ENCODE measurements at regions not wholly inside any gene's neighbourhood (a gene's known extent, or its start where the extent isn't known, plus 50 kb on each side); places are given as distances from the start of the nearest gene placed in this dataset.

- no peak for DNase-seq
Observed at GRCh38 chr18:56268952-56269351, 369.4 kb downstream of the TXNL1 start.

- no peak for DNase-seq
Observed at GRCh38 chr18:56267334-56267733, 371.1 kb downstream of the TXNL1 start.

- peak; percentile 45 for DNase-seq
Observed at GRCh38 chr18:56258178-56258577, 380.2 kb downstream of the TXNL1 start.

- peak; percentile 21 for DNase-seq
Observed at GRCh38 chr18:56257205-56257604, 381.2 kb downstream of the TXNL1 start.

- DNase-seq: no peak
Observed at GRCh38 chr18:56256659-56257058, 381.7 kb downstream of the TXNL1 start.

GRCh38 chr18:56255381-56255780, 383.0 kb downstream of the TXNL1 start:
- DNase-seq: no peak

- DNase-seq: no peak
Observed at GRCh38 chr18:56252456-56252855, 385.9 kb downstream of the TXNL1 start.

GRCh38 chr18:56248610-56249235, 389.7 kb downstream of the TXNL1 start:
- no peak for DNase-seq

GRCh38 chr18:56246916-56247315, 391.5 kb downstream of the TXNL1 start:
- no peak for DNase-seq

GRCh38 chr18:56245866-56246580, 392.4 kb downstream of the TXNL1 start:
- DNase-seq: no peak

GRCh38 chr18:56240405-56240804, 398.0 kb downstream of the TXNL1 start:
- DNase-seq: no peak

- peak; percentile 6 for DNase-seq
Observed at GRCh38 chr18:56238576-56238975, 399.8 kb downstream of the TXNL1 start.

- DNase-seq: peak; percentile 22
Observed at GRCh38 chr18:56235481-56236013, 402.8 kb downstream of the TXNL1 start.

GRCh38 chr18:56235071-56235470, 403.3 kb downstream of the TXNL1 start:
- no peak for DNase-seq

GRCh38 chr18:56233595-56233994, 404.8 kb downstream of the TXNL1 start:
- DNase-seq: no peak

- DNase-seq: no peak
Observed at GRCh38 chr18:56226025-56226424, 412.4 kb downstream of the TXNL1 start.

GRCh38 chr18:56224669-56225561, 413.5 kb downstream of the TXNL1 start:
- no peak for DNase-seq

- DNase-seq: no peak
Observed at GRCh38 chr18:56221195-56222065, 417.0 kb downstream of the TXNL1 start.

- DNase-seq: no peak
Observed at GRCh38 chr18:56217406-56217805, 421.0 kb downstream of the TXNL1 start.

GRCh38 chr18:56214706-56215105, 423.7 kb downstream of the TXNL1 start:
- no peak for DNase-seq

GRCh38 chr18:56210520-56210919, 427.9 kb downstream of the TXNL1 start:
- no peak for DNase-seq

GRCh38 chr18:56207989-56208388, 430.4 kb downstream of the TXNL1 start:
- no peak for DNase-seq
